Prostate gland (tissue), 2 donors: ENCODE measurements at regions not wholly inside any gene's neighbourhood (a gene's known extent, or its start where the extent isn't known, plus 50 kb on each side); places are given as distances from the start of the nearest gene placed in this dataset.

Source experiments
- DNase-seq: peaks from one replicate; pipeline ENCODE4 v3.0.0-alpha.2; 2019; ENCODE audit warnings: low spot score
- H3K27ac ChIP-seq, 2 donors: fragments of 200-600 bp; sonication (generic); 2 replicates each; pipeline ENCODE4 v1.5.1; 2017 to 2019
- H3K27me3 ChIP-seq: fragments of 200-600 bp; sonication (generic); replicated peaks from 2 replicates; pipeline ENCODE4 v1.5.1; 2019; ENCODE audit not compliant: insufficient read depth
- H3K36me3 ChIP-seq, 2 donors: fragments of 200-600 bp; sonication (generic); 1 replicate in 1 of 2; 2 replicates in 1 of 2; pipeline versions ENCODE4 v1.5.1 to v1.8.1; 2017 to 2019
- H3K4me1 ChIP-seq: fragments of 200-600 bp; sonication (generic); replicated peaks from 2 replicates; pipeline ENCODE4 v1.5.1; 2019
- H3K4me3 ChIP-seq, 2 donors: fragments of 200-600 bp; sonication (generic); 2 replicates each; pipeline ENCODE4 v1.5.1; 2017 to 2019
- H3K9me3 ChIP-seq: fragments of 200-600 bp; sonication (generic); 2 replicates; pipeline ENCODE4 v1.5.1; 2017
- POLR2A ChIP-seq: fragments of 450-650 bp; IDR thresholded peaks from one replicate; pipeline ENCODE4 v1.6.1; 2016; ENCODE audit warnings: antibody characterized with exemption, mild to moderate bottlenecking
- POLR2AphosphoS5 ChIP-seq: sonication (generic); formaldehyde crosslinking; IDR thresholded peaks from one replicate; pipeline ENCODE4 v1.6.1; 2017; ENCODE audit warnings: antibody characterized with exemption
- WGBS: methylation state at CpG from one replicate; pipeline ENCODE4 v1.1.5; 2018; 5-methylcytosine and 5-hydroxymethylcytosine counted together
- intact Hi-C: fragments of 100-400 bp; cut with DNase I; formaldehyde crosslinking; loops from one replicate; pipeline ENCODE4 v1.14.2; 2022
- TF ChIP-seq, protein P1 (sequence below), 4 experiments: fragments of 200-600 bp in 2 of 4; fragments of 450-650 bp in 2 of 4; sonication (generic) in 2 of 4; IDR thresholded peaks; 1 replicate in 3 of 4; 2 replicates in 1 of 4; pipeline ENCODE4 v1.5.1; 2016 to 2019; ENCODE audit warnings: antibody characterized with exemption in 4 of 4, mild to moderate bottlenecking in 2 of 4, moderate library complexity in 2 of 4

GRCh38 chrX:109872021-109872732, 130.7 kb upstream of the TMEM164 start:
- Histone ChIP-seq H3K27me3 (no peaks in the 10 kb centered on the region), H3K4me1 (no peaks in the 10 kb centered on the region), H3K27ac (no peak overlapping the region), H3K9me3 (no peaks in the 10 kb centered on the region), H3K36me3 (no peaks in the 10 kb centered on the region), H3K4me3 (no peak overlapping the region)
- 66% methylated on average over 4 of the region's 4 CpGs for WGBS
- DNase-seq, result no peak
- TF ChIP-seq POLR2AphosphoS5 (no peak), POLR2A (no peak)
- TF ChIP-seq, protein P1, sequence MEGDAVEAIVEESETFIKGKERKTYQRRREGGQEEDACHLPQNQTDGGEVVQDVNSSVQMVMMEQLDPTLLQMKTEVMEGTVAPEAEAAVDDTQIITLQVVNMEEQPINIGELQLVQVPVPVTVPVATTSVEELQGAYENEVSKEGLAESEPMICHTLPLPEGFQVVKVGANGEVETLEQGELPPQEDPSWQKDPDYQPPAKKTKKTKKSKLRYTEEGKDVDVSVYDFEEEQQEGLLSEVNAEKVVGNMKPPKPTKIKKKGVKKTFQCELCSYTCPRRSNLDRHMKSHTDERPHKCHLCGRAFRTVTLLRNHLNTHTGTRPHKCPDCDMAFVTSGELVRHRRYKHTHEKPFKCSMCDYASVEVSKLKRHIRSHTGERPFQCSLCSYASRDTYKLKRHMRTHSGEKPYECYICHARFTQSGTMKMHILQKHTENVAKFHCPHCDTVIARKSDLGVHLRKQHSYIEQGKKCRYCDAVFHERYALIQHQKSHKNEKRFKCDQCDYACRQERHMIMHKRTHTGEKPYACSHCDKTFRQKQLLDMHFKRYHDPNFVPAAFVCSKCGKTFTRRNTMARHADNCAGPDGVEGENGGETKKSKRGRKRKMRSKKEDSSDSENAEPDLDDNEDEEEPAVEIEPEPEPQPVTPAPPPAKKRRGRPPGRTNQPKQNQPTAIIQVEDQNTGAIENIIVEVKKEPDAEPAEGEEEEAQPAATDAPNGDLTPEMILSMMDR (IDR thresholded peaks at IDR 0.05), result no peak
- intact Hi-C loops, result no loop called here

GRCh38 chrX:109873574-109873973, 129.3 kb upstream of the TMEM164 start:
- Histone ChIP-seq H3K9me3 (no peaks in the 10 kb centered on the region), H3K36me3 (no peaks in the 10 kb centered on the region), H3K27ac (no peak overlapping the region), H3K4me3 (no peak overlapping the region), H3K4me1 (no peaks in the 10 kb centered on the region), H3K27me3 (no peaks in the 10 kb centered on the region)
- TF ChIP-seq, protein P1 (IDR thresholded peaks at IDR 0.05), result no peak
- TF ChIP-seq POLR2A (no peak), POLR2AphosphoS5 (no peak)
- DNase-seq, result no peak
- intact Hi-C loops, result no loop called here
- 32% methylated on average over 1 of the region's 1 CpG for WGBS

DNA sequence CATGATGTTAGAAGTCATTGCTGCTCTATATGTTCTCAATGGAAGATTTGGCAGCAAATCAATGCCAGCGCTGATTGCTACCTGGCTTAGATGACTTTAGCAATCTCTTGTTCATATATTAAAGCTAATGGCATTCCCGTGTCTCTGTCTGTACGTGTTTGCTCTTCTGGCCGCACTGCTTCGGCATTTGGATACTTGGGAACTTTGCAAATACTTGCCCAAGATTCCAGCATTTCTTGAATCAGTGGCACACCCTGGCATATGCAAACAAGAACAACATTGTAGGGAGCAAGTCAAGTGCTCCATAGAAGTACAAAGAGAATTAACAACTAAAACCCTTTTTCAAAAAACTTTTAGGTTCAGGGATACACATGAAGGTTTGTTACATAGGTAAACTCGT, 128.9 kb upstream of the TMEM164 start:
- 50% methylated on average over 6 of the region's 6 CpGs for WGBS
- intact Hi-C loops, result no loop called here
- Histone ChIP-seq H3K4me3 (no peak overlapping the region), H3K9me3 (no peaks in the 10 kb centered on the region), H3K27me3 (no peaks in the 10 kb centered on the region), H3K4me1 (no peaks in the 10 kb centered on the region), H3K27ac (no peak overlapping the region), H3K36me3 (no peaks in the 10 kb centered on the region)
- TF ChIP-seq POLR2AphosphoS5 (no peak), POLR2A (no peak)
- TF ChIP-seq, protein P1 (IDR thresholded peaks at IDR 0.05), result no peak
- DNase-seq, result no peak

GRCh38 chrX:109874548-109874947, 128.4 kb upstream of the TMEM164 start:
- Histone ChIP-seq H3K27me3 (no peaks in the 10 kb centered on the region), H3K36me3 (no peaks in the 10 kb centered on the region), H3K4me3 (no peak overlapping the region), H3K27ac (no peak overlapping the region), H3K4me1 (no peaks in the 10 kb centered on the region), H3K9me3 (no peaks in the 10 kb centered on the region)
- 65% methylated on average over 2 of the region's 2 CpGs for WGBS
- intact Hi-C loops, result no loop called here
- DNase-seq, result no peak
- no peak for TF ChIP-seq POLR2AphosphoS5
- TF ChIP-seq POLR2A, result no peak
- TF ChIP-seq, protein P1 (IDR thresholded peaks at IDR 0.05), result no peak

DNA sequence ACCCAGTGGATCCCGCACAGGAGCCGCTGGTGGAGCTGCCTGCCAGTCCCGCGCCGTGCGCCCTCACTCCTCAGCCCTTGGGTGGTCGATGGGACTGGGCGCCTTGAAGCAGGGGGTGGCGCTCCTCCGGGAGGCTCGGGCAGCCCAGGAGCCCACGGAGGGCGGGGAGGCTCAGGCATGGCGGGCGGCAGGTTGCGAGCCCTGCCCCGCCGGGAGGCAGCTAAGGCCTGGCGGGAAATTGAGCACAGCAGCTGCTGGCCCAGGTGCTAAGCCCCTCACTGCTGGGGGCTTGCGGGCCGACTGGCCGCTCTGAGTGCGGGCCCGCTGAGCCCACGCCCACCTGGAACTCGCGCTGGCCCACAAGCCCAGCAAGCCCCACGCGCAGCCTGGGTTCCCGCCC, 127.1 kb upstream of the TMEM164 start:
- Histone ChIP-seq H3K27ac (no peak overlapping the region), H3K36me3 (no peaks in the 10 kb centered on the region), H3K27me3 (no peaks in the 10 kb centered on the region), H3K9me3 (no peaks in the 10 kb centered on the region), H3K4me1 (no peaks in the 10 kb centered on the region), H3K4me3 (no peak overlapping the region)
- DNase-seq, result no peak
- intact Hi-C loops, result no loop called here
- WGBS, result 100% methylated on average over 4 of the region's 30 CpGs
- TF ChIP-seq, protein P1 (IDR thresholded peaks at IDR 0.05), result no peak
- TF ChIP-seq POLR2AphosphoS5 (no peak), POLR2A (no peak)
